ENCODE measurements at regions not wholly inside any gene's neighbourhood (a gene's known extent, or its start where the extent isn't known, plus 50 kb on each side); places are given as distances from the start of the nearest gene placed in this dataset.

DNA sequence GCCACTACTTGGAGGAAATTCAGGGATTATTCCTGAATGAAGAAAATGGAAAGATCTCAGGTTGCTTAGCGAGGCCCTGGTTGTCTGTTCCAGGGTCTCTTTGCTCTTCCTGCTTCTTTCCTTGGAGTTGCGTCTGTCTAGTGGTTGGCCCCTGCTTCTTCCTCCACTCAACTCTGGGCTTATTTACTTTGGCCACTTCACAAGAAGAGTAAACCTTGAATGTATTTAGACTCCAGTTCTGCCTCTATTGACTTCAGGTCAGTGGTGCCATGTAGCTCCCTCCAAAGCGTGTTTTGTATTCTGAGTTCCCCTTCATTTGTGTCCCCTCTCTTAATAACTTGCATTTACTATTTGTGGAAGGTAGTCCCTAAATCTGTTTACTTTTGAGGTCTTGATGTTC lies 456.5 kb downstream of the UTRN start:
- no peaks in the 10 kb centered on the region for H4K20me1 ChIP-seq (ENCODE audit: low read length)
- BruUV-seq (replicated peaks), result no TSS peak
- POLR2A ChIA-PET (ENCODE audit: unreplicated experiment), result no interaction called here

DNA sequence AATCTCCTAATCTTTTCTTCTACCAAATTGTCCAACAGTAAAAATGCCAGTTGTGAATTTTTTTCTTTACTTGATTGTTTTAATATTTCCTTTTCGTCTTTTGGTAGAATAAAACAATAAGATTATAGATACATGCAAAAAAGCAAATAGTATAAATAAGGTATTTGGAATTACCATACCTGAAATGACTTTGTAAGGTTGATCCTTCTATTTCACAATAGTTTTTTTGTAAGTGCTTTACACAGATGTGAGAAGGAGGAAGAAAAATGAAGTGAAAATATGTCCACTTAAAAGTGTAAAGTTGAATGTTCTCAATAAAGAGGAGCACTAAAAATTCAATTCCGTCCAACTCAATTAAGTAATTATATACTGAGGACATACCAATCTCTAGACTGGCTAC lies 457.6 kb downstream of the UTRN start:
- TF ChIP-seq EZH2 (IDR thresholded peaks at IDR 0.05; ENCODE audit: low read length, unreplicated experiment) (no peak), EZH2phosphoT487 (IDR thresholded peaks at IDR 0.05; ENCODE audit: borderline replicate concordance, low read length) (no peak)
- TF ChIP-seq, protein P1, sequence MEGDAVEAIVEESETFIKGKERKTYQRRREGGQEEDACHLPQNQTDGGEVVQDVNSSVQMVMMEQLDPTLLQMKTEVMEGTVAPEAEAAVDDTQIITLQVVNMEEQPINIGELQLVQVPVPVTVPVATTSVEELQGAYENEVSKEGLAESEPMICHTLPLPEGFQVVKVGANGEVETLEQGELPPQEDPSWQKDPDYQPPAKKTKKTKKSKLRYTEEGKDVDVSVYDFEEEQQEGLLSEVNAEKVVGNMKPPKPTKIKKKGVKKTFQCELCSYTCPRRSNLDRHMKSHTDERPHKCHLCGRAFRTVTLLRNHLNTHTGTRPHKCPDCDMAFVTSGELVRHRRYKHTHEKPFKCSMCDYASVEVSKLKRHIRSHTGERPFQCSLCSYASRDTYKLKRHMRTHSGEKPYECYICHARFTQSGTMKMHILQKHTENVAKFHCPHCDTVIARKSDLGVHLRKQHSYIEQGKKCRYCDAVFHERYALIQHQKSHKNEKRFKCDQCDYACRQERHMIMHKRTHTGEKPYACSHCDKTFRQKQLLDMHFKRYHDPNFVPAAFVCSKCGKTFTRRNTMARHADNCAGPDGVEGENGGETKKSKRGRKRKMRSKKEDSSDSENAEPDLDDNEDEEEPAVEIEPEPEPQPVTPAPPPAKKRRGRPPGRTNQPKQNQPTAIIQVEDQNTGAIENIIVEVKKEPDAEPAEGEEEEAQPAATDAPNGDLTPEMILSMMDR (conservative IDR thresholded peaks at IDR 0.05; ENCODE audit: low read depth, low read length), result no peak
- no peaks in the 10 kb centered on the region for H4K20me1 ChIP-seq (ENCODE audit: low read length)
- POLR2A ChIA-PET (ENCODE audit: unreplicated experiment), result no interaction called here
- H3F3A ChIP-seq (ENCODE audit: low read length, unreplicated experiment), result no peaks in the 10 kb centered on the region
- no peak overlapping the region for H3K27ac ChIP-seq (ENCODE audit: low read length)
- H3K79me2 ChIP-seq (ENCODE audit: low read length), result no peaks in the 10 kb centered on the region
- DNase-seq, result no peak
- no peak overlapping the region for H3K4me2 ChIP-seq (ENCODE audit: low read length)
- no peak overlapping the region for H2AFZ ChIP-seq (ENCODE audit: low read length)
- H3K9me2 ChIP-seq (replicated peaks; ENCODE audit: low read length), result no peaks in the 10 kb centered on the region
- intact Hi-C loops (cut with micrococcal nuclease), result no loop called here
- H3K4me1 ChIP-seq (ENCODE audit: insufficient read depth, low read length), result no peaks in the 10 kb centered on the region
- H3K36me3 ChIP-seq (ENCODE audit: low read depth, low read length), result no peaks in the 10 kb centered on the region
- no TSS peak for BruUV-seq (replicated peaks)
- no peak for ATAC-seq
- H3K4me3 ChIP-seq (ENCODE audit: low read length), result no peak overlapping the region
- no peaks in the 10 kb centered on the region for H3K27me3 ChIP-seq (ENCODE audit: low read length)
- CTCF ChIA-PET, result no interaction called here
- H3K9me3 ChIP-seq (ENCODE audit: low read length), result no peaks in the 10 kb centered on the region
- no peak overlapping the region for H3K9ac ChIP-seq (ENCODE audit: low read length)

More for the DNA sequence above, 456.5 kb downstream of the UTRN start:
- Histone ChIP-seq H3K9ac (ENCODE audit: low read length) (no peak overlapping the region), H3K36me3 (ENCODE audit: low read depth, low read length) (no peaks in the 10 kb centered on the region), H2AFZ (ENCODE audit: low read length) (no peak overlapping the region), H3F3A (ENCODE audit: low read length, unreplicated experiment) (no peaks in the 10 kb centered on the region), H3K9me3 (ENCODE audit: low read length) (no peaks in the 10 kb centered on the region), H3K4me1 (ENCODE audit: insufficient read depth, low read length) (no peaks in the 10 kb centered on the region), H3K4me3 (ENCODE audit: low read length) (no peak overlapping the region), H3K79me2 (ENCODE audit: low read length) (no peaks in the 10 kb centered on the region), H3K27ac (ENCODE audit: low read length) (no peak overlapping the region), H3K4me2 (ENCODE audit: low read length) (no peak overlapping the region), H3K9me2 (replicated peaks; ENCODE audit: low read length) (no peaks in the 10 kb centered on the region), H3K27me3 (ENCODE audit: low read length) (no peaks in the 10 kb centered on the region)
- TF ChIP-seq, protein P1 (conservative IDR thresholded peaks at IDR 0.05; ENCODE audit: low read depth, low read length), result no peak
- TF ChIP-seq EZH2 (IDR thresholded peaks at IDR 0.05; ENCODE audit: low read length, unreplicated experiment), result no peak
- TF ChIP-seq EZH2phosphoT487 (IDR thresholded peaks at IDR 0.05; ENCODE audit: borderline replicate concordance, low read length), result no peak
- ATAC-seq, result no peak
- intact Hi-C loops (cut with micrococcal nuclease), result no loop called here
- DNase-seq, result no peak
- CTCF ChIA-PET, result no interaction called here

DNA sequence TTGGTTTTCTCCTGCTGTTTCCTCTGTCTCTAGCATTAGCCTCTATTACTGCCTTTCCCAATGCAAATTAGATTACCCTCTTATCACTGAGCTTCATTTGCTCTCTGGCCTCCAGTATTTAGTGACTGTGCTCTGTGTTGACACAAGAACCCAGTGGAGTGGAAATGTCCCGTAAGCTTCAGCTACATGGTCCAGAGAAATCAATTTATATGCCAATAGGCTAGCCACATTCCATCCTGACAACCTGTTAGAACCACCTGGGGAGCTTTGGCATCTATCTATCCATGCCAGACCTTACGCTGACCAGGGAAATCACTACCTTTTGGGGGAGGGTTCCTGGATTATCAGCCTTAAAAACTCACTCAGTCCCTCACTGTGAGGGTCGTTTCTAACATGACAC lies 459.6 kb downstream of the UTRN start:
- no peaks in the 10 kb centered on the region for H3F3A ChIP-seq (ENCODE audit: low read length, unreplicated experiment)
- CTCF ChIA-PET, result no interaction called here
- H3K4me2 ChIP-seq (ENCODE audit: low read length), result no peak overlapping the region
- no peak overlapping the region for H2AFZ ChIP-seq (ENCODE audit: low read length)
- TF ChIP-seq EZH2phosphoT487 (IDR thresholded peaks at IDR 0.05; ENCODE audit: borderline replicate concordance, low read length), result no peak
- TF ChIP-seq EZH2 (IDR thresholded peaks at IDR 0.05; ENCODE audit: low read length, unreplicated experiment), result no peak
- TF ChIP-seq, protein P1 (conservative IDR thresholded peaks at IDR 0.05; ENCODE audit: low read depth, low read length), result no peak
- DNase-seq, result no peak
- H3K27me3 ChIP-seq (ENCODE audit: low read length), result no peaks in the 10 kb centered on the region
- intact Hi-C loops (cut with micrococcal nuclease), result no loop called here
- no TSS peak for BruUV-seq (replicated peaks)
- H3K79me2 ChIP-seq (ENCODE audit: low read length), result no peaks in the 10 kb centered on the region
- no peak overlapping the region for H3K9ac ChIP-seq (ENCODE audit: low read length)
- ATAC-seq, result no peak
- no peaks in the 10 kb centered on the region for H3K9me3 ChIP-seq (ENCODE audit: low read length)
- no peak overlapping the region for H3K4me3 ChIP-seq (ENCODE audit: low read length)
- H3K4me1 ChIP-seq (ENCODE audit: insufficient read depth, low read length), result no peaks in the 10 kb centered on the region
- H3K36me3 ChIP-seq (ENCODE audit: low read depth, low read length), result no peaks in the 10 kb centered on the region
- POLR2A ChIA-PET (ENCODE audit: unreplicated experiment), result no interaction called here
- no peaks in the 10 kb centered on the region for H4K20me1 ChIP-seq (ENCODE audit: low read length)
- H3K9me2 ChIP-seq (replicated peaks; ENCODE audit: low read length), result no peaks in the 10 kb centered on the region
- no peak overlapping the region for H3K27ac ChIP-seq (ENCODE audit: low read length)

Measured in PC-3 (cell line).